Esophagus mucosa (tissue), 1 donor: ENCODE measurements at regions not wholly inside any gene's neighbourhood (a gene's known extent, or its start where the extent isn't known, plus 50 kb on each side); places are given as distances from the start of the nearest gene placed in this dataset.

Source experiments
- ATAC-seq: fragments of 200-7000 bp; cut with Tn5 transposase; one replicate; pipeline ENCODE4 v1.9.1; 2020
- donor health status: DM: yes; HTN: yes; CAD: no.

DNA sequence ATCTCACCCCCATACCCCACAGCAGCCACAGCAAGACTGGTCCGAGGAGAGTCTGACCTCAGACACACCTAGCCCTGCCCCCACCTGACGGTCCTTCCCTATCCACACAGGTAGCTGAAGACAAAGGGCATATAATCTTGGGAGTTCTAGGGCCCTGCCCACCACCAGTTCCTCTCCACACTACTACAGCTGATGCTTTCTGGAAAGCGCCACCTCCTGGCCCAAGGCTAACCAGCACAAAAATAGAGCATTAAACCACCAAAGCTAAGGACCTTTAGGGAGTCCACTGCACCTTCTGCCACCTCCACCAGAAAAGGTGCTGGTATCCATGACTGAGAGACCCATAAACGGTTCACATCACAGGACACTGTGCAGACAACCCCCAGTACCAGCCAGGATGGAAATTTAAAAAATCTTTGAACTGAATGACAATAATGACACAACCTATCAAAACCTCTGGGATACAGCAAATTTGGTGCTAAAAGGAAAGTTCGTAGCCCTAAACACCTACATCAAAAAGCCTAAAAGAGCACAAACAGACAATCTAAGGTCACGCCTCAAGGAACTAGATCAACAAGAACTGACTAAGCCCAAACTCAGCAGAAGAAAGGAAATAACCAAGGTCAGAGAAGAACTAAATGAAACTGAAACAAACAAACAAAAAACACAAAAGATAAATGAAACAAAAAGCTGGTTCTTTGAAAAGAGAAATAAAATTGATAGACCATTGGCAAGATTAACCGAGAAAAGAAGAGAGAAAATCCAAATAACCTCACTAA, 122.1 kb upstream of the TPRG1 start:
- no peak for ATAC-seq

DNA sequence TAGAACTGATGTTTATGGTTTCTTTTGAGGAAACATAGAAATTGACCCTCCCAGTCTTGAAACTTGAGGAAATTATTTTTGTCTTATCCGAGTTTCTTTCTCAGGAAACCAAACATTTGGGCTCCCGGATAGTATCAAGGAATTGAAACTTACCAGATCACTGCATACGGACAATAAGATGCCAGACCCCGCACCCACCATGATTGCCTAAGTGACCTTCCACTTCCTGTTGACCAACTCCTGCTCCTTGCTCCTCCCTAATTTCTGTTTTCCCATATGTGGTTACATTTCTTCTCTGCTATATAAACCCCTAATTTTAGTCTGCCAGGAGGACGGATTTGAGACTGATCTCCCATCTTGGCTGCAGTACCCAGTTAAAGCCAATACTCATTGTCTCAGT, 118.4 kb upstream of the TPRG1 start:
- ATAC-seq = no peak

DNA sequence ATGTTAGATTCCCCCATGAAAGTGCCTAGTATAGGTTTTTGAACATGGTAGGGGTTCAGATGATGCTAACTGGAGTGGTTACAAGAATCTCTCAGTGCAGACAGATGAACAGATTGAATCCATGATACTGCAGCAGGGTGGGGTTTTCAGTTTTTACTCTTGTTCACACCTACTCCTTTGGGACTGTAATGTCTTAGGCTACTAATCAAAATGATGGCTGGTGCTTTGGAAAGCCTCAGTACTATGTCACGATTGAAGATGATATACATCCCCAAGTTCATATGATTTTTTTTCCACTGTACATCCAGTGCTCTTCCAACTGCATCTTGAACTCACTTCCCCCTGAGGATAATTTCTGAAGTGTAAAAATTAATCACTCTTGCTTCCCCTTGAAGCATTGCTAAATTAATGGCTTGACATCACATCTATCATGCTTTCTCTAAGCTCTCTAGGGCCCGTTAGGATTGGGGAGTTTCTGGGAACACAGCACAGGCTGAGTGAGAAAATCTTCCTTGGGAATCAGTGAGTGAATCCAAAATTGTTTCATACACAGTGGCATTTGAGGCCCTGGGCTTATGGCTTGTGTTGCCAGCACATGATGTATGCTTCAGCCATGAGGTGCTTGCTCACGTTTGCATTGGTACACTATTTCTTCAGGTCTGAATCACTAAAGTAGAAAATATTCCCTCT, 115.0 kb upstream of the TPRG1 start:
- no peak for ATAC-seq

DNA sequence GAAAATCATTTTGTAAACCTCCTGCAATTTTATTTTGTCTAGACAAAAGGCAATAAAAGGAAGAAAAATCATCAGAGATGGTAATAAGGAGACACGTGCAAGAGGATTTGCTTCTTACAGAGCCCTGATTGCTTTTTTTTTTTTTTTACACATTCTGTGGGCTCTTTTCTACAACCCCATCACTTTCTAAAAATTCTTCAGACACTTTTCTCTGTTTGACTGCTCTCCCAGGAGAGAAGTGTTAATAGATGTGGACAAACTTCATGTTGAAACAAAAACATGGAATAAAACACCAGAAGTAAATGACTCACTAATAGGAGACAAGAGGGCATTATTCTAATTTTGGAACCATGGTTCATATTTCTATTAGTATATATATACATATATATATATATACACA, 114.4 kb upstream of the TPRG1 start:
- no peak for ATAC-seq

DNA sequence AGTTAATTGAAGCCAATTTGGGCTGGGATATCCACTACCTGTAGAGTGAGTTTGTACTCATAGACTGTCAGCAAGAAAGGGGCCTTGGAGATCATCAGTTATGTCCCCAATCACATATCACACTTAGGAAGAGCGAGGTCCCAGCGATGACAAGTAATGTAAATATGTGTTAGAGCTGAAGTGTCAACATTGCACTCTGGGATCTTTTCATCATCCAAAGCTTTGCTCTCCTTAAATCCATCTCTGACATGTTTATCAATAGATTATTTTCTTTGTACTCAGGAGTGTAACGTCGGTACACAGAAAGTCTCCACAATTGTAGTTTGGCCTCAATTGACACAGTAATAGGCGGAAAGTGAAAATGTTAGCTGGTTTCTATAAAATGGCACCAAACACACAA, 113.7 kb upstream of the TPRG1 start:
- no peak for ATAC-seq

DNA sequence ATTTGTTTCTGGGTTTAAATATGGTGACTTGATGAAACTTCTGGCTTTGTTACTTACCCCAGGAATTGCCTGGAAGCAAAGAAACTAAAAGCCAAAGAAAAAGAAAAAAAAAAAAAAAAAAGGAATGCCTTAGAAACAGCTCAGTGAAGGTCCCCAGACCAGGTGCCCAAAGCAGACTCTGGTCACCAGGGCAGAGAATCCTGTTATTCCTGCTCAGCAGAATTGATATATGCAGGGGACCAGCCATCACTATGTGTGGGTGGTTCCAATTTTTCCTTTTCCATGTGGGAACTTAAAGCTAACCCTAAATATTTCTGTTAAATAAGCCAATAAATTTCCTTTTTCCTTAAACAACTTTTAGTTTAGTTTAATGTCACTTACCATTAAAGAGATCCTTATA, 100.8 kb upstream of the TPRG1 start:
- ATAC-seq = no peak

DNA sequence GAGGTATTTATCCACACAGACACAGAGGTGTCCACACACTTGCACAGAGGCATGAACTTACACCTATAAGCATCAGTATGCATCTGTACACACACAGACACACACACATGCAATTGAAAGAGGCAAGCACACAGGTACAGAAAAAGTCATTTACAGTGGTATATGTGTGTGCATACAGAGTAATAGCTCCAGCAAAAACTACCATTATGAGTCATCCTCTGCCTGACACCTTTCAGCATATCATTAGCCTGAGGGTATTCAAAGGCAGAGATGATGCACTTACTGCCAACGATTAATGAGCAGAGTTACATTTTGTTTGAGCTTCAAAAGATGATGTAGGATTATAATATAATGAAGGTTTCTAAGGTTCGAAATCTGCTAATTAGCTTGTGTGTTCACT, 100.3 kb upstream of the TPRG1 start:
- ATAC-seq = peak; percentile 38

DNA sequence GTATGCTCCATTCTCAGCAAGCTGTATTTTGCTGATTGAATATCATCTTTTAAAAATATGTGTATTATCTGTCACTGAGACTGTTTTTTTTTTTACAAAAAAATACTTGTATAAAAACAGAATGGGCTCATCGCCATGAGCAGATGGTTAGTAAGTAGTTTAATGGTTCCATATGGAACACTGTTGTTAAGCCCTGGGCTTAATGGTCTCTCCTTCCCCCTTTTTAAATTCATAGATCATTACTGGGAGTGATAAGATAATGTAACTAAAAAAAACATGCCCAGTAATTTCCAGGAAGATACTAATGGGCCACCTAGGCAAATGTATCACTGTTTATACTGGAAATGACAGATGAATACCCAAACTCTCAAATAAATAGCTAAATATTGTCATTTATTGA, 95.3 kb upstream of the TPRG1 start:
- no peak for ATAC-seq

DNA sequence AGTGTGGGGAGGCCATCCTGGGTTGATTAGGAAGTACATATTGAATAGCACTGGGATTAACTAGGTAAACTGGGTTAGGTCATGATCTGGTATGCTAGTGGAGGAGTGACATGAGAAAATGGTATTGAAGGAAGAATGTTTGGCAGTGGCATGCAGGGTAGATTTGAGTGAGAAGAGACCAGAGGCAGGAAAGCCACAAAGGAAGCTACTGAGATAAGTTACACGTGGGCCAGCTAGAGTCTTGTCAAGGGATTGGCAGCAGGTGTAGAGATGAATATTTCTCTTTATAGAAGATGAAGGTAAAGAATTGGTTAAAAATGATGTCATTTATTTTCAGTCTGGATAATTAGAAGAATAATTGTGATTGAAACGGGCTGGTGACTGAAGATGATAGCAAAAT, 91.0 kb upstream of the TPRG1 start:
- no peak for ATAC-seq

DNA sequence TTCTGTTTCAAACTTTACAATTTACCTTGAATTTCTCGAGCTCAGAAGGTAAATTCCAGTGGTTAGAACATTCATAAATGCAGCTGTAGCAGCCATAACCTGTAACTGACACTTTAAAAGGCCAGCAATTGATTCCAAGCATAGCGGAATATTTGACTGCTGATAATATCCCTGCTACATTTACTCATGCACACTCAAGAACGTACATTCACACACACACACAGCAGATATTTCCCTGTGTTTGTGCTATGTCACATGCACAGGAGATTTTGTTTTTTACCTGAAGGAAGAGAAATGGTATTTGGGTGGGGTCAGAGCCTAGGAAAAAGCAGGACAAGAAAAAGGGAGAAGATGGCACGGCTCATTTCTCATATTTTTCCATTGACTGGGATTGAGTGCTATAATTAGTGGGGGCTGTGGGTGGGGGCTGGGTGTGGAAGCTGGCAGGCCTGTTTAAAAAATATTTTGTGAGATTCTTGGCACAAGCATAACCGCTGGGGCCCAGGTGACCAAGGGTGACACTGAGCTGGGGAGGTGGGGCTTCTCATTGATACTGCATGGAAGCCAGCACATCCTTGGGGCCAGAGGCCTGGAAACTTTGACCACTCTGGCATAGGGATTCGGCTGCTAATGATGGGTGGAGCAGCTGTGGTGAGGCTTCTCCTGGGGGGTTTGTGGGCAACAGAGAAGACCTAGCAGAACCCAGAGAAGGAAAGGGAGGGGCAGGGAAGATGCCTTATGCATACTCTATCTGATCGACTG, 88.9 kb upstream of the TPRG1 start:
- no peak for ATAC-seq

DNA sequence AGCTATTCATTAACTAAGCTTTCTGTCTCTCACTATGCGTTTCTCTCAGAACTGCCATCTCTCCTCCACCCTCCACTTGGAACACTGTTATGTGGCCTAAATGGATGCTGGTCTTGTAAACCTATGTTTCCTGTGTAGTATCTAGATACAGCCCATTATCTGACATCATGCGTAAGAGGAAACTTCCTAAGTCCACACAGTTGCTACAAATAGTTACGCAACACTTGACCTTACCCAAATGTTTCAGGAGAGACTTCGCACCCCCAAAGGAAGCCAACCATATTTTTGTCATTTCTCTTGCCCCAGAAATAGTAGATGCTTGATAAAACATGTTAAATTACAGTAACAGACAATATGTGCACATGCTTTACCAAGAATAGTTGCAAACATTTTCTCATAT, 87.2 kb upstream of the TPRG1 start:
- ATAC-seq = no peak

DNA sequence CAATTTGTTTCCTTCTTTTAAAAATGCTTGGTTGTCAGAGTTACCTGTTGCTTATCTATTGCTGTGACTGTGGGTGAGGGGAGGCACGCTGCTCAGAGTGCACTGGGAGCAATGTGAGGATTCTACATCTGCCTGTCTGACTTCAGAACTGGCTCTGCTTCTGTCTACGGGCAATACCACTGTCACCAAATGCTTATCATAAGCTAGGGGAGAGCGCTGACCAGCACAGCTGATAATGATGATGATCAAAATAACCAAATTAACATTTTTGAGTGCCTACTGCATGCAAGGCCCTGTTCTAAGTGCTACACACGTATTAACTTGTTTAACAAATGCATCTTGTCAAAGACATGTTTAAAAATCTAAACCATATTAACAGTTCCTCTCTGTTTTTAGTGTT, 79.2 kb upstream of the TPRG1 start:
- ATAC-seq = no peak

DNA sequence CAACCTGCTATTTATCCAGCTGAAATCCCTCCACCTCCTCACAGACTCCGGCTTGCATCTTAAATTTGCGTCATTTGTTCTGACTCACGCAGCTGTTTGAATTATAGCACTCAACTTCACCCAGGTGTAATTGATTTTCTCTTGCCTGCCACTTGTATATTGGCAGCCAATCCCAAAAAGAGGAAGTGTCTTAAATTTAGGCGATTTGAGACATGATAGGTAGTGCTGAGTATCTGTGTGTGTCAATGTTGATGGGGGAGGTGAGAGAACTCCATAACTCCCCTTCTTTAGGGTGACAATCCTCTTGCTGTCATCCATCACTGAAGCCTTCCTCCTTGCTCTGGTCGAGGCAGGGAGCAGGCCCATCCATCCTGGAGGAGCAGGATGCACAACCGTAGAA, 77.2 kb upstream of the TPRG1 start:
- no peak for ATAC-seq

DNA sequence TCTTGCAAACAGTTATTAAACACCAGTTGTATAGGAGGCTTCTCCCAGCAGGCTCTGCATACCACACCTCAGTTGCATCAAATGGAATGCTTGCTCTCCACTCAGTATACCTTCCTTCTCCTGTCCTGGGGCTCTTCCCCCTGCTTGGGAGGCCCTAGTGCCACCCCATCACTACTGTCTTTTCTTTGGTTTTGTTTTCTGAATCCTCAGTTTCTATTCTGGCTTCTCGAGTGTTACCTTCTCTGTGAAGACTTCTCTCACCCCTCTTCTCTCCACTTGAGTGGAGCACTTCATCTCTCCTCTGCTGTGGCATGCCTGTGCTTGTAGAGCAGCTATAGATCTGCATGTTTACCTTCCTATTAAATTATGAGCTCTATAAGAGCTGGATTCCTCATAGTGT, 75.7 kb upstream of the TPRG1 start:
- ATAC-seq = no peak

DNA sequence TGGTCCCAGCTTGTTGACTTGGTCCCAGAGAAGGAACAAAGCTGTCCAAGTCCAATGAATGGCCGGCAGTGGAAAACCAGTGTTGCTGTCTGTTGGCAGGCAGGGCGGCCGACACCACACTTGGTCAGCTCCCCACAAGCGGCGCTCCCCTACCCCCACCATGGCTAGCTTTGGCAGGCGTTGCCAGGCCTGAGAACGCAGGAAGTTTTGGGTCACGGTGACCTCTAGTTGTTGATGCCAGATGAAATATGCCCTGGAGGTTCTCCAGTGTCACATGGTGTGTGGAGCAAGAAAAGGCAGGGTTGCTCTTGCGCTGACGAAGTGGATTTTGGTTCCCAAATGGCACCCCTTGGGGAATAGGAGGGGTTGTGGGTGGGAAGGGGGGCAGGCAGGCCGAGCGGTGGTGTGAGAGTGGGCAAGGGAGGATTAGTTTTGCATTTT, 72.7 kb upstream of the TPRG1 start:
- ATAC-seq = no peak

DNA sequence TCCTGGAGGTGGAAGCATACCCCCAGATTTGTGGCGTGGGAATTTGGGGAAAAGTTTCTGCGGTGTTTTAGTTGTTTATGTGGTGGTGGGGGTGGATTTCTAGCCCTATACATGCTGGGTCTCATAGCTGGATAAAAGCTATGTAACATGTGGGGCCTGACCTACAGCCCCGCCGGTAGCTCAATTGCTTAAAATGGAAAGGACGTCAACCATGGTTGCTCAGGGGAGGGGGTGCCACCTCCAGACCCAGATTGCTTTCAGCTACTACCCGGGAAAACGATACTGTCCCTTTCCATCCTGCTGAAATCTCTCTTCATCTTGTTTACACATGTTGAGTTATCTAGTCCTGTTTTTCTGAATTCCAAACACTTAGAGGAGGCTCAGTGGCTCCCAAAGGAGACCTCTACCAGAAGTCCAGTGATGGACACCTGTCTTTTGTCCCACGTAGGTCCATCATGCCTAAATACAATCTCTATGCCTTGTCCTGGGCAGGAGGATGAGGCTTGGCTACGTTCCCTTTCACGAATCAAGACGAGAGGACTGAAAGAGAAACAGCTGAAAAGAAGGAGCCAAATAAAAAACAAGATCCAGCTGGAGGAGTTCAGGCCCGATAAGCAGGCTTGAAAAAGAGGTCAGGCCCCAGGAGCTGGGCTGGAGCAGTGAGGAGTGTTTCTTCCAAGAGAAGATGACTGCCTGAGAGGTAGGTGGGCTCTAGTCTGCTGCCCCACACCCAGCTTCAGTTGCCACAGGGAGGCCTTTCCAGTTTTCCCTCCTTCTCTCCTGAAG, 72.1 kb upstream of the TPRG1 start:
- no peak for ATAC-seq

DNA sequence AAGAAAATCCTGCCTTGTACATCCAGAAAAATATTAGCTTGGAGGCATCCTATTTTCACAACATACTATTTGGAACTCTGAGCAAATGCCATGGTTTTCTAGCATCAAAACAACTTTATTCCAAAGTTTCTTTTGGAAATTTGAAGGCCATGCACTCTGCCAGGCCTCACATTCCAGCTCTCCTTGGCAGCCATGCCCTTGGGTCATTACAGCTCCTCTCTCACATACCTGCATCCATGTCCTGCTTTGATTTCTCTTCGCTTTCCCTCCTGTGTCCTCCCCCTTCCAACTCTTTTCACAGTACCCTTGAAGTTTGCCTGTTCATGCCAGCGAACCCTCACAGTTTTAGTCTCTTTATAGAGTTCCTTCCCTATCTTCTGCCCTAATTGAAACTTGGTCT, 70.9 kb upstream of the TPRG1 start:
- no peak for ATAC-seq

DNA sequence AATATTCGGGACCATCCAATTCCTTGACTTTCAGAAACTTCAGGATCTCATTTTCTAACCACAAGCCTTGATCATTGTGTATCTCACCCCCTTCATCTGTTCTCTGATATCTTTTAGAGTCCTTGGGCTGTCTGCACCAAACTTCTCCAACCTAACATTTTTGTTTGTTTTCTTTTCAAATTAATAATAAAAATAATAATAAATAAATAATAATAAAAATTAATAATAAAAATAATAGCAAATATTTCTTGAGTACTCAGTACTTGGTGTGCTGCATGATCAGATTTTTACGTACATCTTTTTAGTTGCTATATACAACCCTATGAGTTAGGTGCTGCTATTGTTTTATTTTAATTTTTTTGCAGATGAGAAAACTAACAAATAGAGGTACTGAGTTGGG, 70.2 kb upstream of the TPRG1 start:
- no peak for ATAC-seq

DNA sequence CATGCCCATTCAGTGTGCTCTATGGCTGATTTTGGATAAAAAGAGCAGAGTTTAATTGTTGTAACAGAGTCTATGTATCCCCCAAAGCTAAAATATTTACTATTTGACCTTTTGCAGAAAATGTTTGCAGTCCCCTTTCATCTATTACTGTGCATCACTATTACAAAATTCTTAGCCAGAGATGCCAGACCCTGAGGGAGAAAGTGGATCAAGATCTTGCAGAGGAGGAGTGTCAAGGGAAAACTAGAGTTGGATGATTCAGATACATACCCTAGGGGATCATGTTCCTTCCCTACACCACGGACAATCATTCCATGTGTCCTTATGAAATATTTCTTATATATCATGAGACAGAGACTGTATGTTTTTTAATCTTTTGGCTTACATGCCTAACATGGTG, 68.6 kb upstream of the TPRG1 start:
- no peak for ATAC-seq

DNA sequence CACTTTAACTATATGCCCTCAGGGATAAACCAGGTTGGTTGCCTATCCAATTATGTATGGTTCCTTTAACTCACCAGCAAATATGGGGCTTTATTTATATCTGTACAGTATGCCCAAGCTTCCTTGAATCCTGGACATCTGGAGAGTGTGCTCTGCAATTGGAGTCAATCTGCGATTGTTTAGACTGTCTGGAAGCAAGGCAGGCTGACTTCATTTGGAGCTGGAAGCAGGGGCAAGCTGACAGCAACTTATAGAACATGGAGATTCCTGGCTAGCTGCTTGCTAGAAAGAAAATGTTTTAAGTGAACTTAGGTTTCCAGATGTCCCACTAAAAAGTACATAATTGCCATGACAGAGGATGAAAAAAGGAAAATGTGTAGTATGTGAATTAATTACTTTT, 63.7 kb upstream of the TPRG1 start:
- no peak for ATAC-seq

DNA sequence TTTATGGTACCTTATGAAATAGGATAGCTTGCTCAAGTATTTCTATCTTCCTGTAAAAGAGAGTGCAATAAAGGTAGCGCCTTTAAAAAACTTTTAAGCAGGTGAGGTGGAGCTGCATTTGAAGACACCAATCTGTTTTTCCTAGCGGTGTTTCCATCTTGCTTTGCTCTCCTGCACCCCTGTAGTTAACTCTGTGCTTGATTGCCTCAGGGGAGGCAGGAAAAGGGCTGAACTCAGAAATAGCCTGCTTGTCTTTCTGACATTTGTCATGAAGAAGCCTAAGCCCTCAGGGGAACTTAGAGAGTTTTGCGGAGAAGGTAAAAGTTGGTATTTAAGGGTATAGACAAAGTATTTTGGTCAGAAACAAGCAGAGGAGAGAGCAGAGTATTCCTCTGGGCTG, 63.0 kb upstream of the TPRG1 start:
- ATAC-seq = no peak

DNA sequence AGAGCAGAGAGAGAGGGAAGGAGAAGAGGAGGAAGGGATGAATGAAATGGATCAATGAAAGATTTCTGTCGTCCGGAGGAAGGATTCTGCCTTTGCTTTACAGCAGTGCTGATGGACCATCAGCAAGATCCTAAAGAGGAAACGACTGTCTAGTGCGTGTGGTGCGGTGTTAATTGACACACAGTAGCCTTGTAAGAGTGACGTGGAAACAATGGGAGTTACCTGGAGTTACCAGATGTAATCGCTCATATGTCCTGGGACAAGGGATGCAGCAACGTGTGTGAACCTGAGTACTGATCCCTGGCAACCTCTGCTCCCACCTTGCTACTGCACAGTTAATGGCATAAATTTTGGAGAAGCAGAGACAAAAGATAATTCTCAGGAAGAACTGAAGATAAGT, 62.6 kb upstream of the TPRG1 start:
- no peak for ATAC-seq

DNA sequence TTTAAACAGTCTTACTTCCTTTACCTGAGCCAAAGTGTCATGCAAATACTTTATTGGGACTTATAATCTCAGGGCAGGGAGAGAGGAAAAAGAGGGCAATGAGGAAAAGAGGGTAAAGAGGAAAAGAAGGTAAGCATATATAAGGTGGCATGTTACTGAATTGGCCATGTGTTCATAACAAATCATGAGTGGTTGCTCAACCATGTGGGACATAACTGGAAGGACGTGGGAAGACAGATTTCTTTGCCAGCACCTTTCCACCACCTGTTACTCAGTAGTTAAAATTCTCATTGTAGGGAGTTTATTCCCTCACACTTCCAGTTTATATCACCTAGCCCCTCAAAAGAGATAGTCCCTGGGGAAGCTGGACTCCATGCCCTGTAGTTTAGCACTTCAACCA, 54.7 kb upstream of the TPRG1 start:
- ATAC-seq = no peak
